ENCODE measurements at regions not wholly inside any gene's neighbourhood (a gene's known extent, or its start where the extent isn't known, plus 50 kb on each side); places are given as distances from the start of the nearest gene placed in this dataset.

- no peak for TF ChIP-seq CTCF (IDR thresholded peaks at IDR 0.05)
- H3K4me1 Mint-ChIP-seq (ENCODE audit: unreplicated experiment) = no peaks in the 10 kb centered on the region
- H3K36me3 Mint-ChIP-seq (ENCODE audit: unreplicated experiment) = no peaks in the 10 kb centered on the region
- H3K27me3 Mint-ChIP-seq (ENCODE audit: unreplicated experiment) = peaks cover 23% of the 10 kb centered on the region
- H3K27ac Mint-ChIP-seq (ENCODE audit: unreplicated experiment) = no peak overlapping the region
- H3K4me3 Mint-ChIP-seq (ENCODE audit: unreplicated experiment) = no peak overlapping the region
- no peak for DNase-seq (ENCODE audit: extremely low spot score, unreplicated experiment)
- H3K9me3 Mint-ChIP-seq (ENCODE audit: unreplicated experiment) = no peaks in the 10 kb centered on the region
Measured at GRCh38 chr12:127115468-127116035, 1151.4 kb upstream of the TMEM132C start.

- Mint-ChIP-seq H3K36me3 (ENCODE audit: unreplicated experiment) (no peaks in the 10 kb centered on the region), H3K4me1 (ENCODE audit: unreplicated experiment) (no peaks in the 10 kb centered on the region), H3K9me3 (ENCODE audit: unreplicated experiment) (no peaks in the 10 kb centered on the region), H3K27ac (ENCODE audit: unreplicated experiment) (no peak overlapping the region), H3K4me3 (ENCODE audit: unreplicated experiment) (no peak overlapping the region), H3K27me3 (ENCODE audit: unreplicated experiment) (peaks cover 24% of the 10 kb centered on the region)
- TF ChIP-seq CTCF (IDR thresholded peaks at IDR 0.05) = no peak
- DNase-seq (ENCODE audit: extremely low spot score, unreplicated experiment) = no peak
Measured at GRCh38 chr12:127118251-127118650, 1148.7 kb upstream of the TMEM132C start.

GRCh38 chr12:127119600-127120140 lies 1147.3 kb upstream of the TMEM132C start:
- Mint-ChIP-seq H3K4me1 (ENCODE audit: unreplicated experiment) (no peaks in the 10 kb centered on the region), H3K4me3 (ENCODE audit: unreplicated experiment) (no peak overlapping the region), H3K36me3 (ENCODE audit: unreplicated experiment) (no peaks in the 10 kb centered on the region), H3K27me3 (ENCODE audit: unreplicated experiment) (peaks cover 22% of the 10 kb centered on the region), H3K27ac (ENCODE audit: unreplicated experiment) (no peak overlapping the region), H3K9me3 (ENCODE audit: unreplicated experiment) (no peaks in the 10 kb centered on the region)
- no peak for TF ChIP-seq CTCF (IDR thresholded peaks at IDR 0.05)
- no peak for DNase-seq (ENCODE audit: extremely low spot score, unreplicated experiment)

GRCh38 chr12:127120851-127121250 lies 1146.1 kb upstream of the TMEM132C start:
- no peaks in the 10 kb centered on the region for H3K4me1 Mint-ChIP-seq (ENCODE audit: unreplicated experiment)
- H3K9me3 Mint-ChIP-seq (ENCODE audit: unreplicated experiment) = no peaks in the 10 kb centered on the region
- no peak for TF ChIP-seq CTCF (IDR thresholded peaks at IDR 0.05)
- H3K27me3 Mint-ChIP-seq (ENCODE audit: unreplicated experiment) = peaks cover 19% of the 10 kb centered on the region
- no peak overlapping the region for H3K27ac Mint-ChIP-seq (ENCODE audit: unreplicated experiment)
- no peak for DNase-seq (ENCODE audit: extremely low spot score, unreplicated experiment)
- H3K4me3 Mint-ChIP-seq (ENCODE audit: unreplicated experiment) = no peak overlapping the region
- no peaks in the 10 kb centered on the region for H3K36me3 Mint-ChIP-seq (ENCODE audit: unreplicated experiment)

- TF ChIP-seq CTCF (IDR thresholded peaks at IDR 0.05) = no peak
- no peaks in the 10 kb centered on the region for H3K36me3 Mint-ChIP-seq (ENCODE audit: unreplicated experiment)
- peaks cover 4% of the 10 kb centered on the region for H3K4me1 Mint-ChIP-seq (ENCODE audit: unreplicated experiment)
Measured at GRCh38 chr12:127121494-127122084, 1145.4 kb upstream of the TMEM132C start.

More at GRCh38 chr12:127121494-127122084, 1145.4 kb upstream of the TMEM132C start:
- DNase-seq (ENCODE audit: extremely low spot score, unreplicated experiment) = no peak
- Mint-ChIP-seq H3K27me3 (ENCODE audit: unreplicated experiment) (peaks cover 13% of the 10 kb centered on the region), H3K9me3 (ENCODE audit: unreplicated experiment) (no peaks in the 10 kb centered on the region), H3K4me3 (ENCODE audit: unreplicated experiment) (no peak overlapping the region), H3K27ac (ENCODE audit: unreplicated experiment) (no peak overlapping the region)

All from osteocyte (in vitro differentiated cells).